ENCODE measurements at regions not wholly inside any gene's neighbourhood (a gene's known extent, or its start where the extent isn't known, plus 50 kb on each side); places are given as distances from the start of the nearest gene placed in this dataset.
"Not testable (repeated sequence)": the region's sequence is repeated elsewhere in the genome, so short reads cannot be mapped to it uniquely, and the experiment has no call there.

GRCh38 chr5:99441235-99441634, 512.4 kb upstream of the CHD1 start:
- no peaks in the 10 kb centered on the region for H3K4me1 Mint-ChIP-seq
- DNase-seq (ENCODE audit: low spot score in 2 of 2) (no peak), ATAC-seq (no peak)
- H3K4me3 Mint-ChIP-seq: no peak overlapping the region
- H3K36me3 Mint-ChIP-seq: no peaks in the 10 kb centered on the region
- no peak overlapping the region for H3K27ac Mint-ChIP-seq
- H3K9me3 Mint-ChIP-seq: no peaks in the 10 kb centered on the region

- ATAC-seq: no peak
- Mint-ChIP-seq H3K4me1 (no peaks in the 10 kb centered on the region), H3K36me3 (no peaks in the 10 kb centered on the region), H3K9me3 (no peaks in the 10 kb centered on the region), H3K4me3 (no peak overlapping the region), H3K27ac (no peak overlapping the region)
- DNase-seq (ENCODE audit: low spot score in 2 of 2): no peak
These were observed 509.8 kb upstream of the CHD1 start for GRCh38 chr5:99438619-99439018.

- Mint-ChIP-seq H3K4me1 (no peaks in the 10 kb centered on the region), H3K4me3 (no peak overlapping the region), H3K36me3 (no peaks in the 10 kb centered on the region), H3K9me3 (no peaks in the 10 kb centered on the region), H3K27ac (no peak overlapping the region)
- ATAC-seq (no peak), DNase-seq (ENCODE audit: low spot score in 2 of 2) (no peak)
These were observed 509.2 kb upstream of the CHD1 start for GRCh38 chr5:99437986-99438385.

DNA sequence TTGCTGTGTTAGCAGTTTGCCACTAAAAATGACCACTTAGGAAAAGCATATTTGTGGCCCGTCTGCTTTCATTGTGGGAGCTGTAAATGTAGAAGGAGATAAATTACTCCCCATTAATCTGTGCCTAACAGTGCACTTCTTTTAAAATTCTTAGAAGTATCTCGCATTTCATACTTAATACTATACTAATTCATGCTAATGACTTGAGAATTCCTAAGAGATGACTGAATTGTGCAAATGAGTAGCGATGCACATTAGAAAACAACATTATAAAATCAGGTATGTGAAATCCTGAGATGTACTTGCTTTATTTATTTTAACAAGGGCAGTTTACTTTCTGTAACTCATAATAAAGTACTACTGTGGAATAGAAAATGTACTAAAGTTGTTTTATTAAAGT, 494.6 kb upstream of the CHD1 start:
- not testable (repeated sequence) for H3K27ac Mint-ChIP-seq; ATAC-seq; H3K4me3 Mint-ChIP-seq; H3K9me3 Mint-ChIP-seq; H3K4me1 Mint-ChIP-seq; H3K36me3 Mint-ChIP-seq; DNase-seq (ENCODE audit: low spot score in 2 of 2)

- H3K4me3 Mint-ChIP-seq; H3K27ac Mint-ChIP-seq; ATAC-seq; DNase-seq (ENCODE audit: low spot score in 2 of 2); H3K9me3 Mint-ChIP-seq; H3K4me1 Mint-ChIP-seq; H3K36me3 Mint-ChIP-seq: not testable (repeated sequence)
These were observed 489.8 kb upstream of the CHD1 start for GRCh38 chr5:99418640-99419039.

GRCh38 chr5:99410386-99410785, 481.6 kb upstream of the CHD1 start:
- peak; percentile 62 for ATAC-seq
- H3K9me3 Mint-ChIP-seq; DNase-seq (ENCODE audit: low spot score in 2 of 2); H3K27ac Mint-ChIP-seq; H3K4me3 Mint-ChIP-seq; H3K4me1 Mint-ChIP-seq; H3K36me3 Mint-ChIP-seq: not testable (repeated sequence)

- not testable (repeated sequence) for H3K27ac Mint-ChIP-seq, H3K4me1 Mint-ChIP-seq, H3K4me3 Mint-ChIP-seq
These were observed 476.0 kb upstream of the CHD1 start for GRCh38 chr5:99404764-99405302.

GRCh38 chr5:99400571-99400970, 471.8 kb upstream of the CHD1 start:
- H3K4me1 Mint-ChIP-seq; H3K36me3 Mint-ChIP-seq; H3K9me3 Mint-ChIP-seq; H3K27ac Mint-ChIP-seq; ATAC-seq; DNase-seq (ENCODE audit: low spot score in 2 of 2); H3K4me3 Mint-ChIP-seq: not testable (repeated sequence)

More at GRCh38 chr5:99404764-99405302, 476.0 kb upstream of the CHD1 start:
- H3K36me3 Mint-ChIP-seq; H3K9me3 Mint-ChIP-seq; DNase-seq (ENCODE audit: low spot score in 2 of 2): not testable (repeated sequence)
- peak; percentile 32 for ATAC-seq

DNA sequence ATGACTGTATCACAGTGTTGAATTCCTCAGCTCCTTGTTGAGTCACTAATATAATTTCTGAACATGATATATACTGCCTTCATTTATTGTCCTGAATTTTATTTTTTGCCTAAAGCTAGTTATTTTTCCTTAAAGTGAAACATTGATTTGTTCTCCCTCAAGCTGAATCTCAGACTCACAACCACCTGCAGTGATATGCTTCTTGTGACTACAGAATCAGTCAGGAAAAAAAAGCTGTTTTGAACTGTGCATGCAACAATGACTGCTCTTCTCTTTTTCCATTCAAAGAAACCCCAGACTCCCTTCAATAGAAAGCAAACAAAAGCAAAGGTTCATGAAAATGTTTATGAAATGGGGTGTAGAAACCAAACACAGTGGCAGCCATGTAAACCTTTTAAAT, 470.2 kb upstream of the CHD1 start:
- Mint-ChIP-seq H3K36me3 (no peaks in the 10 kb centered on the region), H3K9me3 (peaks cover 10% of the 10 kb centered on the region), H3K27ac (no peak overlapping the region), H3K4me1 (no peaks in the 10 kb centered on the region), H3K4me3 (no peak overlapping the region)
- no peak for ATAC-seq
- no peak for DNase-seq (ENCODE audit: low spot score in 2 of 2)

- H3K4me1 Mint-ChIP-seq: no peaks in the 10 kb centered on the region
- ATAC-seq (no peak), DNase-seq (ENCODE audit: low spot score in 2 of 2) (no peak)
- H3K27ac Mint-ChIP-seq: no peak overlapping the region
- H3K9me3 Mint-ChIP-seq: peaks cover 8% of the 10 kb centered on the region
- H3K36me3 Mint-ChIP-seq: no peaks in the 10 kb centered on the region
- H3K4me3 Mint-ChIP-seq: no peak overlapping the region
These were observed 457.7 kb upstream of the CHD1 start for GRCh38 chr5:99386406-99387077.

DNA sequence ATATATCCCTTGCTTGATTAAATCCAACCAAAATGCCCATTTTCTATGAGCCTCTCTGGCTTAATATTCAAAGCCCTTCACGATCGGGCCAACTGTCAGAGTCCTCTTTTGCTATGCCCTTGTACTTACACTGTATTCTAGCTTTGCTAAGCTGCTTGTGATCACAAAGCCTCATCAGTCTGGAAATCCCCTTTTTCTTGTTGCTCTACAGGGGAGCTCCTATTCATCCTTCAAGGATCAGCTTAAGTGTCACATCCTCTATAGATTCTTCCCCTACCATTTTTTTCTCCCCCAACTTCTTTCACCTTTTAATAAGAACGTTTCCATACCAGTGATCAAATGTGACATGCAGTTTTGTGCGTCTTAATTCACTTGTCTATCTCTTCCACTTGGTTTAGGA, 450.4 kb upstream of the CHD1 start:
- ATAC-seq: no peak
- H3K9me3 Mint-ChIP-seq: peaks cover 8% of the 10 kb centered on the region
- H3K4me3 Mint-ChIP-seq: no peak overlapping the region
- DNase-seq (ENCODE audit: low spot score in 2 of 2): no peak
- H3K36me3 Mint-ChIP-seq: no peaks in the 10 kb centered on the region
- no peaks in the 10 kb centered on the region for H3K4me1 Mint-ChIP-seq
- no peak overlapping the region for H3K27ac Mint-ChIP-seq

- H3K36me3 Mint-ChIP-seq: no peaks in the 10 kb centered on the region
- DNase-seq (ENCODE audit: low spot score in 2 of 2) (no peak), ATAC-seq (no peak)
- H3K9me3 Mint-ChIP-seq: peaks cover 8% of the 10 kb centered on the region
- H3K27ac Mint-ChIP-seq: no peak overlapping the region
- no peak overlapping the region for H3K4me3 Mint-ChIP-seq
- no peaks in the 10 kb centered on the region for H3K4me1 Mint-ChIP-seq
These were observed 449.6 kb upstream of the CHD1 start for GRCh38 chr5:99378443-99378842.

DNA sequence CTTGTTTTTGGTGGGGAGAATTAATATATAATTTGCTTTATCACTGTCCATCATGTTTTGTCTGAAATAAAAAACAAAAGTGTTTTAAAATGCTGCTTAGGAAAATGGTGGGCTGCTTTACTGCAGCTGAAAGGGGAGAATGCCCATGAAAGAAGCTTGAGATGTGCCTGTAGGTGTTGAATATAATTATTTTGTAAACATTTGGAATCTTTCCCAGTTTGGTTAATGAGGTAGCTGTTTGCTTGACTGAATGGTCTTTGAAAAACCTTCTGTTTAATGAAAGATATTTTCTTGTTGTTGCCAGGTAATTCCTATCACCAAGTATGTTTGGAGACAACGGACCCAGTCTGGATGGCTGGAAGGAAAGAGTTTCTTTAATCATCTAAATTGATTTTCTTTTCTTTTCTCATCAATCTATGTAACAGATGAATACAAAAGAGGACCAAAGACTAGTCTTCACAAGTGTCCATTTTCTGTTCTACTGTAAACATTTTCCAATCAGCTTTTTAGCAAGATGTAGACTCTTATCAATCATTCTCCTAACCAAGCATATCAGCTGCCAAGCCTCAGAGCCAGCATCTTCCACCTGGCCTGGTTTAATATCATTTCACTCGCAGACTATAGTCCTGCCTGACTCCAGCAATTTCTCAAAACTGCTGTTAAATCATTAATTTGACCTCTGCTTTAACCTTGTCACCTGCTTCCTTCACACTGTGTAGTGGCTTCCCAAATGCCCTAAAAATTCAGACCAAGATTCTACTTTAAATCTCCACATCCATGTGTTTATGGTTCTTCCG, 441.2 kb upstream of the CHD1 start:
- no peak for ATAC-seq
- Mint-ChIP-seq H3K4me3 (no peak overlapping the region), H3K27ac (no peak overlapping the region), H3K36me3 (no peaks in the 10 kb centered on the region), H3K9me3 (peaks cover 7% of the 10 kb centered on the region), H3K4me1 (no peaks in the 10 kb centered on the region)
- DNase-seq (ENCODE audit: low spot score in 2 of 2): no peak

- ATAC-seq (no peak), DNase-seq (ENCODE audit: low spot score in 2 of 2) (no peak)
- Mint-ChIP-seq H3K9me3 (peaks cover 7% of the 10 kb centered on the region), H3K4me1 (no peaks in the 10 kb centered on the region), H3K36me3 (no peaks in the 10 kb centered on the region), H3K27ac (no peak overlapping the region), H3K4me3 (no peak overlapping the region)
These were observed 439.9 kb upstream of the CHD1 start for GRCh38 chr5:99368726-99369125.

DNA sequence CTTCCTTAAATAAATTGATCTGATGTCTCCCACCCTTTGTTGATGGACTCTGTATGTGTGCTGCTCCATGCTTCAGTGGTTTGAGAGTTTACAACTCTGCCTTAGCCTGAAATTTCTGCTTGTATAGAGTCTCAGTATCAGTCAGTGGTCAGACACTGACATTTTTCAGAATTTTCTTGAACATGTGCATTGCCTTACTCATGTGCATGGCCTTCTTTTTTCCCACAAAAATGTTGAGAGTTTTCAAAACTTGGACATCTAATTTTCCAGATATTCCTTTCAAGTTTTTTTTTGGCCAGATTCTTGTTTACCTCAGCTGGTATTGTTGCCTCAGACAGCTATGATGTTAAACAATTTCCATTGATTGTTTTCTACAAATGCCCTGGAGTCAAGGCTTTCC, 427.1 kb upstream of the CHD1 start:
- H3K4me3 Mint-ChIP-seq: no peak overlapping the region
- DNase-seq (ENCODE audit: low spot score in 2 of 2) (no peak), ATAC-seq (no peak)
- peaks cover 4% of the 10 kb centered on the region for H3K9me3 Mint-ChIP-seq
- no peaks in the 10 kb centered on the region for H3K36me3 Mint-ChIP-seq
- no peak overlapping the region for H3K27ac Mint-ChIP-seq
- no peaks in the 10 kb centered on the region for H3K4me1 Mint-ChIP-seq

GRCh38 chr5:99349787-99350186, 421.0 kb upstream of the CHD1 start:
- no peak overlapping the region for H3K27ac Mint-ChIP-seq
- DNase-seq (ENCODE audit: low spot score in 2 of 2) (no peak), ATAC-seq (no peak)
- no peak overlapping the region for H3K4me3 Mint-ChIP-seq
- H3K4me1 Mint-ChIP-seq: no peaks in the 10 kb centered on the region
- H3K36me3 Mint-ChIP-seq: no peaks in the 10 kb centered on the region
- peaks cover 4% of the 10 kb centered on the region for H3K9me3 Mint-ChIP-seq
